Gastroesophageal sphincter (tissue), 3 donors: ENCODE measurements at regions not wholly inside any gene's neighbourhood (a gene's known extent, or its start where the extent isn't known, plus 50 kb on each side); places are given as distances from the start of the nearest gene placed in this dataset.

Experiments used
- EP300 ChIP-seq: sonication (generic); formaldehyde crosslinking; IDR thresholded peaks from one replicate; pipeline ENCODE4 v1.6.1; 2017; ENCODE audit warnings: antibody characterized with exemption, mild to moderate bottlenecking
- POLR2A ChIP-seq, 2 donors: fragments of 450-650 bp; IDR thresholded peaks; one replicate each; pipeline ENCODE4 v1.6.1; 2017; ENCODE audit warnings: antibody characterized with exemption in 2 of 2, mild to moderate bottlenecking in 2 of 2, moderate library complexity in 1 of 2
- POLR2AphosphoS5 ChIP-seq: sonication (generic); formaldehyde crosslinking; IDR thresholded peaks from one replicate; pipeline ENCODE4 v1.6.1; 2017; ENCODE audit warnings: antibody characterized with exemption
- TF ChIP-seq, protein P1 (sequence below), 4 experiments: fragments of 200-600 bp in 2 of 4; fragments of 450-650 bp in 2 of 4; sonication (generic) in 1 of 4; IDR thresholded peaks; one replicate each; pipeline ENCODE4 v1.5.1; 2017 to 2019; ENCODE audit warnings: antibody characterized with exemption in 4 of 4, mild to moderate bottlenecking in 2 of 4, moderate library complexity in 2 of 4

DNA sequence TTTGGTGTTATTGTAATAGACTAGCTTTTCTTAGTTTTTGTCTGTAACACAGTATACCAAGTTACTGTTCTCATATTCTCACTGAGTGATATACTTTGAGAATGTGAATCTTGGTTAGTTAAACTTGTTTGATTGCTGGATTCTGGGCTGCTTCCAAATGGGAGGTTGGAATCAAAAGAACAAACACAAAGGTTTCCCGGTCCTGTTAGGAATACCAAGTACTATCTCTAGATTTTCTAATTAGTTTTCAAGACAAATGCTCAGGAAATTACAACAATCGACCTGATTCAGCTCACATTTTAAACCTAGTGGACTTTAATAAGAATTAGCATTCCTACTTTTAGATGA is 244.3 kb downstream of the CSNK1G3 start:
- TF ChIP-seq POLR2A (IDR thresholded peaks at IDR 0.05) (no peak), EP300 (no peak), POLR2AphosphoS5 (no peak)
- TF ChIP-seq, protein P1, sequence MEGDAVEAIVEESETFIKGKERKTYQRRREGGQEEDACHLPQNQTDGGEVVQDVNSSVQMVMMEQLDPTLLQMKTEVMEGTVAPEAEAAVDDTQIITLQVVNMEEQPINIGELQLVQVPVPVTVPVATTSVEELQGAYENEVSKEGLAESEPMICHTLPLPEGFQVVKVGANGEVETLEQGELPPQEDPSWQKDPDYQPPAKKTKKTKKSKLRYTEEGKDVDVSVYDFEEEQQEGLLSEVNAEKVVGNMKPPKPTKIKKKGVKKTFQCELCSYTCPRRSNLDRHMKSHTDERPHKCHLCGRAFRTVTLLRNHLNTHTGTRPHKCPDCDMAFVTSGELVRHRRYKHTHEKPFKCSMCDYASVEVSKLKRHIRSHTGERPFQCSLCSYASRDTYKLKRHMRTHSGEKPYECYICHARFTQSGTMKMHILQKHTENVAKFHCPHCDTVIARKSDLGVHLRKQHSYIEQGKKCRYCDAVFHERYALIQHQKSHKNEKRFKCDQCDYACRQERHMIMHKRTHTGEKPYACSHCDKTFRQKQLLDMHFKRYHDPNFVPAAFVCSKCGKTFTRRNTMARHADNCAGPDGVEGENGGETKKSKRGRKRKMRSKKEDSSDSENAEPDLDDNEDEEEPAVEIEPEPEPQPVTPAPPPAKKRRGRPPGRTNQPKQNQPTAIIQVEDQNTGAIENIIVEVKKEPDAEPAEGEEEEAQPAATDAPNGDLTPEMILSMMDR (IDR thresholded peaks at IDR 0.05), result no peak
